A549 (cell line): ENCODE measurements at regions not wholly inside any gene's neighbourhood (a gene's known extent, or its start where the extent isn't known, plus 50 kb on each side); places are given as distances from the start of the nearest gene placed in this dataset.

Experiments used
- ATAC-seq, 2 experiments: fragments of 200-7000 bp in 1 of 2; fragments of >200 bp in 1 of 2; cut with Nextera tagmentation in 1 of 2; cut with Tn5 transposase in 1 of 2; 3 replicates each; pipeline versions ENCODE4 v1.8.0 to v1.9.1; 2018 to 2020; ENCODE audit warnings: mild to moderate bottlenecking in 1 of 2, moderate library complexity in 1 of 2
- CTCF ChIA-PET: fragments of 300-600 bp; sonication (Branson Sonifier 250); formaldehyde crosslinking; extraction: SDS; loops from one replicate; lab custom pipeline; 2021; ENCODE audit warnings: antibody characterized with exemption, inconsistent platforms; lab: Yijun Ruan, JAX
- POLR2A ChIA-PET: fragments of 350-600 bp; formaldehyde crosslinking; extraction: SDS; loops from one replicate; lab custom pipeline; 2021; ENCODE audit warnings: antibody characterized with exemption, inconsistent platforms; lab: Yijun Ruan, JAX
- DNase-seq, 2 experiments: peaks; one replicate each; pipeline versions ENCODE4 v3.0.0 to v3.0.0-alpha.2; 2011 to 2016; ENCODE audit warnings: low read depth in 1 of 2, low spot score in 1 of 2
- FAIRE-seq: peaks from 2 replicates; lab custom pipeline; 2011; peaks lifted over from hg19 to GRCh38; lab: Jason Lieb, UNC
- H3K27ac ChIP-seq, 2 experiments: fragments of >200 bp; sonication (Bioruptor Twin); formaldehyde crosslinking; 3 replicates each; pipeline ENCODE4 v1.5.1; 2016 to 2017
- H3K4me1 ChIP-seq: fragments of >200 bp; sonication (Bioruptor Twin); formaldehyde crosslinking; 3 replicates; pipeline ENCODE4 v1.6.1; 2016
- H3K4me2 ChIP-seq: fragments of >200 bp; sonication (Bioruptor Twin); formaldehyde crosslinking; 3 replicates; pipeline ENCODE4 v1.6.1; 2016
- H3K4me3 ChIP-seq: fragments of >200 bp; sonication (Bioruptor Twin); formaldehyde crosslinking; 3 replicates; pipeline ENCODE4 v1.5.1; 2016
- H3K9me3 ChIP-seq: fragments of >200 bp; sonication (Bioruptor Twin); formaldehyde crosslinking; 3 replicates; pipeline ENCODE4 v1.6.1; 2016
- EHF ChIP-seq: fragments of 250-450 bp; sonication (Bioruptor Pico); IDR thresholded peaks from 2 replicates; pipeline ENCODE4 v1.5.0; 2020; ENCODE audit warnings: mild to moderate bottlenecking
- EHMT2 ChIP-seq: fragments of 200-600 bp; sonication (generic); IDR thresholded peaks from 2 replicates; pipeline ENCODE4 v1.6.1; 2016; ENCODE audit warnings: antibody characterized with exemption, low read depth, mild to moderate bottlenecking, moderate library complexity
- EP300 ChIP-seq, 2 experiments: fragments of >200 bp; sonication (Bioruptor Twin); formaldehyde crosslinking; IDR thresholded peaks; 2 replicates in 1 of 2; 3 replicates in 1 of 2; pipeline ENCODE4 v1.6.1; 2016 to 2017
- ESRRA ChIP-seq: fragments of 150-350 bp; IDR thresholded peaks from 2 replicates; pipeline ENCODE4 v1.6.1; 2014; ENCODE audit warnings: mild to moderate bottlenecking, low read length, borderline replicate concordance
- FOSB ChIP-seq: fragments of 250-450 bp; sonication (Bioruptor Pico); IDR thresholded peaks from 2 replicates; pipeline ENCODE4 v1.5.0; 2020; ENCODE audit warnings: mild to moderate bottlenecking, moderate library complexity
- FOSL2 ChIP-seq, 2 experiments: fragments of 450-650 bp in 1 of 2; fragments of >200 bp in 1 of 2; sonication (Bioruptor Twin) in 1 of 2; formaldehyde crosslinking; IDR thresholded peaks; 2 replicates each; pipeline versions ENCODE4 v1.5.0 to v1.6.1; 2016 to 2020; ENCODE audit warnings: mild to moderate bottlenecking in 1 of 2, moderate library complexity in 1 of 2
- FOXS1 ChIP-seq: fragments of 250-450 bp; sonication (Bioruptor Pico); IDR thresholded peaks from 2 replicates; pipeline ENCODE4 v1.5.0; 2020; ENCODE audit warnings: mild to moderate bottlenecking, moderate library complexity
- GATA3 ChIP-seq: IDR thresholded peaks from 2 replicates; pipeline ENCODE4 v1.6.1; 2012; ENCODE audit warnings: borderline replicate concordance
- HDAC2 ChIP-seq: fragments of 200-600 bp; sonication (generic); IDR thresholded peaks from 2 replicates; pipeline ENCODE4 v1.6.1; 2016
- HEYL ChIP-seq: fragments of 250-450 bp; sonication (Bioruptor Pico); IDR thresholded peaks from 2 replicates; pipeline ENCODE4 v1.8.0; 2021; ENCODE audit warnings: mild to moderate bottlenecking, moderate library complexity
- HOXB13 ChIP-seq: fragments of 250-450 bp; sonication (Bioruptor Pico); IDR thresholded peaks from 2 replicates; pipeline ENCODE4 v1.5.0; 2020; ENCODE audit warnings: low read depth, mild to moderate bottlenecking, moderate library complexity
- HOXB5 ChIP-seq: fragments of 250-450 bp; sonication (Bioruptor Pico); IDR thresholded peaks from 2 replicates; pipeline ENCODE4 v1.5.0; 2020; ENCODE audit warnings: mild to moderate bottlenecking, moderate library complexity
- JUNB ChIP-seq: fragments of >200 bp; sonication (Bioruptor Twin); formaldehyde crosslinking; IDR thresholded peaks from 2 replicates; pipeline ENCODE4 v1.6.1; 2016
- KDM1A ChIP-seq: fragments of 200-600 bp; sonication (generic); IDR thresholded peaks from 2 replicates; pipeline ENCODE4 v1.6.1; 2016; ENCODE audit warnings: low read depth, mild to moderate bottlenecking
- NPAS2 ChIP-seq: fragments of 250-450 bp; sonication (Bioruptor Pico); IDR thresholded peaks from 2 replicates; pipeline ENCODE4 v1.8.0; 2022; ENCODE audit warnings: mild to moderate bottlenecking, moderate library complexity, borderline replicate concordance
- POLR2A ChIP-seq: IDR thresholded peaks from 2 replicates; pipeline ENCODE4 v1.6.1; 2012; ENCODE audit warnings: mild to moderate bottlenecking, low read length
- POLR2AphosphoS2 ChIP-seq: conservative IDR thresholded peaks from 2 replicates; pipeline ENCODE4 v1.6.1; 2012; ENCODE audit warnings: low read length, improper control_type of control experiment, inconsistent platforms
- RARB ChIP-seq: fragments of 250-450 bp; sonication (Bioruptor Pico); IDR thresholded peaks from 2 replicates; pipeline ENCODE4 v1.8.0; 2021; ENCODE audit warnings: mild to moderate bottlenecking, moderate library complexity
- RFX5 ChIP-seq: fragments of 450-650 bp; IDR thresholded peaks from 2 replicates; pipeline ENCODE4 v1.7.1; 2014; ENCODE audit warnings: antibody characterized with exemption, mild to moderate bottlenecking, moderate library complexity
- RNF2 ChIP-seq: fragments of 200-600 bp; sonication (generic); IDR thresholded peaks from 2 replicates; pipeline ENCODE4 v1.6.1; 2016; ENCODE audit warnings: low read depth, mild to moderate bottlenecking, antibody characterized with exemption, moderate library complexity, borderline replicate concordance
- SMC3 ChIP-seq: fragments of >200 bp; sonication (Bioruptor Twin); formaldehyde crosslinking; IDR thresholded peaks from 3 replicates; pipeline ENCODE4 v1.6.1; 2018; ENCODE audit warnings: inconsistent platforms
- SREBF2 ChIP-seq: fragments of 450-650 bp; IDR thresholded peaks from 2 replicates; pipeline ENCODE4 v1.6.1; 2014; ENCODE audit warnings: mild to moderate bottlenecking, moderate library complexity
- TP53 ChIP-seq: fragments of 250-450 bp; sonication (Bioruptor Pico); IDR thresholded peaks from 2 replicates; pipeline ENCODE4 v1.5.0; 2021; ENCODE audit warnings: mild to moderate bottlenecking, moderate library complexity
- ZFP36 ChIP-seq: fragments of 450-650 bp; IDR thresholded peaks from 2 replicates; pipeline ENCODE4 v1.6.1; 2014; ENCODE audit warnings: borderline replicate concordance; ENCODE audit not compliant: partially characterized antibody
- ZNF302 ChIP-seq: fragments of 250-450 bp; sonication (Bioruptor Pico); IDR thresholded peaks from 2 replicates; pipeline ENCODE4 v1.9.0; 2021; ENCODE audit warnings: inconsistent platforms, mild to moderate bottlenecking, moderate library complexity
- WGBS: methylation state at CpG from one replicate; pipeline ENCODE4 v1.1.6; 2017; ENCODE audit errors: missing lambda C conversion rate; 5-methylcytosine and 5-hydroxymethylcytosine counted together
- TF ChIP-seq, protein P1 (sequence below): fragments of 250-450 bp; sonication (Bioruptor Pico); IDR thresholded peaks from 2 replicates; pipeline ENCODE4 v1.5.0; 2020; ENCODE audit warnings: low read depth, mild to moderate bottlenecking, moderate library complexity
- TF ChIP-seq, protein P2 (sequence below): fragments of 200-600 bp; sonication (generic); IDR thresholded peaks from 2 replicates; pipeline ENCODE4 v1.6.1; 2016; ENCODE audit warnings: antibody characterized with exemption, mild to moderate bottlenecking, moderate library complexity
- TF ChIP-seq, protein P3 (sequence below): IDR thresholded peaks from 2 replicates; pipeline ENCODE4 v1.6.1; 2012

- FAIRE-seq (no peak), DNase-seq (no peak), ATAC-seq (no peak)
- Histone ChIP-seq H3K4me2 (no peak overlapping the region), H3K27ac (no peak overlapping the region), H3K9me3 (no peaks in the 10 kb centered on the region), H3K4me3 (no peak overlapping the region), H3K4me1 (no peaks in the 10 kb centered on the region)
- CTCF ChIA-PET: no interaction called here
- TF ChIP-seq HOXB13 (no peak), JUNB (no peak), KDM1A (no peak), EHMT2 (no peak), GATA3 (no peak), FOSB (CRISPR knock-in tag) (no peak), POLR2AphosphoS2 (no peak), RNF2 (no peak), POLR2A (no peak), HEYL (no peak), ESRRA (no peak), SREBF2 (no peak), EHF (CRISPR knock-in tag) (no peak), HOXB5 (CRISPR knock-in tag) (no peak), SMC3 (no peak)
- TF ChIP-seq, protein P1, sequence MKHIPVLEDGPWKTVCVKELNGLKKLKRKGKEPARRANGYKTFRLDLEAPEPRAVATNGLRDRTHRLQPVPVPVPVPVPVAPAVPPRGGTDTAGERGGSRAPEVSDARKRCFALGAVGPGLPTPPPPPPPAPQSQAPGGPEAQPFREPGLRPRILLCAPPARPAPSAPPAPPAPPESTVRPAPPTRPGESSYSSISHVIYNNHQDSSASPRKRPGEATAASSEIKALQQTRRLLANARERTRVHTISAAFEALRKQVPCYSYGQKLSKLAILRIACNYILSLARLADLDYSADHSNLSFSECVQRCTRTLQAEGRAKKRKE (CRISPR knock-in tag): no peak
- TF ChIP-seq, protein P2, sequence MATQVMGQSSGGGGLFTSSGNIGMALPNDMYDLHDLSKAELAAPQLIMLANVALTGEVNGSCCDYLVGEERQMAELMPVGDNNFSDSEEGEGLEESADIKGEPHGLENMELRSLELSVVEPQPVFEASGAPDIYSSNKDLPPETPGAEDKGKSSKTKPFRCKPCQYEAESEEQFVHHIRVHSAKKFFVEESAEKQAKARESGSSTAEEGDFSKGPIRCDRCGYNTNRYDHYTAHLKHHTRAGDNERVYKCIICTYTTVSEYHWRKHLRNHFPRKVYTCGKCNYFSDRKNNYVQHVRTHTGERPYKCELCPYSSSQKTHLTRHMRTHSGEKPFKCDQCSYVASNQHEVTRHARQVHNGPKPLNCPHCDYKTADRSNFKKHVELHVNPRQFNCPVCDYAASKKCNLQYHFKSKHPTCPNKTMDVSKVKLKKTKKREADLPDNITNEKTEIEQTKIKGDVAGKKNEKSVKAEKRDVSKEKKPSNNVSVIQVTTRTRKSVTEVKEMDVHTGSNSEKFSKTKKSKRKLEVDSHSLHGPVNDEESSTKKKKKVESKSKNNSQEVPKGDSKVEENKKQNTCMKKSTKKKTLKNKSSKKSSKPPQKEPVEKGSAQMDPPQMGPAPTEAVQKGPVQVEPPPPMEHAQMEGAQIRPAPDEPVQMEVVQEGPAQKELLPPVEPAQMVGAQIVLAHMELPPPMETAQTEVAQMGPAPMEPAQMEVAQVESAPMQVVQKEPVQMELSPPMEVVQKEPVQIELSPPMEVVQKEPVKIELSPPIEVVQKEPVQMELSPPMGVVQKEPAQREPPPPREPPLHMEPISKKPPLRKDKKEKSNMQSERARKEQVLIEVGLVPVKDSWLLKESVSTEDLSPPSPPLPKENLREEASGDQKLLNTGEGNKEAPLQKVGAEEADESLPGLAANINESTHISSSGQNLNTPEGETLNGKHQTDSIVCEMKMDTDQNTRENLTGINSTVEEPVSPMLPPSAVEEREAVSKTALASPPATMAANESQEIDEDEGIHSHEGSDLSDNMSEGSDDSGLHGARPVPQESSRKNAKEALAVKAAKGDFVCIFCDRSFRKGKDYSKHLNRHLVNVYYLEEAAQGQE: no peak
- POLR2A ChIA-PET: no interaction called here
- 2% methylated on average over 3 of the region's 3 CpGs for WGBS
Measured at GRCh38 chr10:64271508-64271907, 750.3 kb downstream of the REEP3 start.

DNA sequence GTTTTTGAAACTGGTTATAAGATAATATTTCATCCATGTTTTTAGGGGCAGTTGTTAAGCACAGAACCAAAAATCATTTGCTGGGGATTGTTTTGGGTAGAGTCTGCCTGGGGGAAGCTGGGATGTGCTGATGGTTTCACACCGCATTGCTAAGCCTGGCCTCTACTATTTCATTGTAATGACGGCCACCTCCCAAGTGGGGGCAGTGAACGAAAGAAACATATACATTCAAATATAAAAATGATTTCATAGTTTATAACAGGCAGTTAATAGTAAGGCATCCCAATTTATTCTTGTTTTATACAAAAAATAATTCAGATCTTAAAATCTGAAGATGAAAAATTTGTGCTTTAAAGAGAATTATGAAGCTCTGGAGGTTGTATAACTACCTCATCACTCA, 750.8 kb downstream of the REEP3 start:
- CTCF ChIA-PET: no interaction called here

More for the DNA sequence above, 750.8 kb downstream of the REEP3 start:
- DNase-seq (no peak), FAIRE-seq (no peak), ATAC-seq (no peak)
- Histone ChIP-seq H3K4me2 (no peak overlapping the region), H3K27ac (no peak overlapping the region), H3K9me3 (no peaks in the 10 kb centered on the region), H3K4me3 (no peak overlapping the region), H3K4me1 (no peaks in the 10 kb centered on the region)
- POLR2A ChIA-PET: no interaction called here
- TF ChIP-seq FOXS1 (no peak), ZFP36 (no peak), FOSL2 (IDR thresholded peaks at IDR 0.05) (no peak), FOSL2 (CRISPR knock-in tag; IDR thresholded peaks at IDR 0.05) (no peak), HDAC2 (no peak), ZNF302 (CRISPR knock-in tag) (no peak), TP53 (CRISPR knock-in tag) (no peak), HOXB13 (no peak), RFX5 (no peak), RARB (no peak), NPAS2 (CRISPR knock-in tag) (no peak), EP300 (IDR thresholded peaks at IDR 0.05) (no peak)
- TF ChIP-seq, protein P1 (CRISPR knock-in tag): no peak
- TF ChIP-seq, protein P3, sequence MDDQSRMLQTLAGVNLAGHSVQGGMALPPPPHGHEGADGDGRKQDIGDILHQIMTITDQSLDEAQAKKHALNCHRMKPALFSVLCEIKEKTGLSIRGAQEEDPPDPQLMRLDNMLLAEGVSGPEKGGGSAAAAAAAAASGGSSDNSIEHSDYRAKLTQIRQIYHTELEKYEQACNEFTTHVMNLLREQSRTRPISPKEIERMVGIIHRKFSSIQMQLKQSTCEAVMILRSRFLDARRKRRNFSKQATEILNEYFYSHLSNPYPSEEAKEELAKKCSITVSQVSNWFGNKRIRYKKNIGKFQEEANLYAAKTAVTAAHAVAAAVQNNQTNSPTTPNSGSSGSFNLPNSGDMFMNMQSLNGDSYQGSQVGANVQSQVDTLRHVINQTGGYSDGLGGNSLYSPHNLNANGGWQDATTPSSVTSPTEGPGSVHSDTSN: no peak
- TF ChIP-seq, protein P2: no peak
- WGBS: 31% methylated on average over 3 of the region's 3 CpGs
